T47D (cell line): ENCODE measurements at regions not wholly inside any gene's neighbourhood (a gene's known extent, or its start where the extent isn't known, plus 50 kb on each side); places are given as distances from the start of the nearest gene placed in this dataset.
"Not testable (repeated sequence)": the region's sequence is repeated elsewhere in the genome, so short reads cannot be mapped to it uniquely, and the experiment has no call there.

Experiments used
- DNase-seq, 2 experiments: peaks; one replicate each; pipeline versions ENCODE4 v3.0.0 to v3.0.0-alpha.2; 2011 to 2012; ENCODE audit warnings: low read depth in 1 of 2, low spot score in 1 of 2
- JUND ChIP-seq: IDR thresholded peaks from 2 replicates; pipeline ENCODE4 v1.6.1; 2012; ENCODE audit warnings: low read depth
- in situ Hi-C: cut with HindIII; loops from 2 replicates; pipeline ENCODE4 v1.10.0; 2016; ENCODE audit warnings: low sequenced_read_pairs, low pct_unique_long_range_greater_than_20kb

DNA sequence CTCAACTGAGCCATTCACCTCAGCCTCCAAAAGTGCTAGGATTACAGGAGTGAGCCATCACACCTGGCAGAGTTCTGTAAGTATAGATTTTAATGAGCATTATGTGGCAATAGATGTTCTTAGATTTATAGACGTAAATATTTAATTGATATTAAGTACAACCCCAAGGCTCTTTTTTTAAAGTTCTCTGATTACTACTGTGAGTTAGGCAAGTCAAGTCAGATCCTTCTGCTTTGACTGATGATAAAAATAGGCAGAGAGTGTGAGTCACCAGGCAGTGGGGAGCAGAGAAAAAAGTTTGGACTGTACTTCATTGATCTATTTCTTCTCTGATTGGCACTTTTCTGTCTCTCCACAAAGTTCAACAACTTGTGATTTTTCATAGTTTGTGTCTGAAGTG is 1379.9 kb downstream of the UQCRFS1 start:
- in situ Hi-C loops, result no loop called here
- no peak for DNase-seq
- no peak for TF ChIP-seq JUND

DNA sequence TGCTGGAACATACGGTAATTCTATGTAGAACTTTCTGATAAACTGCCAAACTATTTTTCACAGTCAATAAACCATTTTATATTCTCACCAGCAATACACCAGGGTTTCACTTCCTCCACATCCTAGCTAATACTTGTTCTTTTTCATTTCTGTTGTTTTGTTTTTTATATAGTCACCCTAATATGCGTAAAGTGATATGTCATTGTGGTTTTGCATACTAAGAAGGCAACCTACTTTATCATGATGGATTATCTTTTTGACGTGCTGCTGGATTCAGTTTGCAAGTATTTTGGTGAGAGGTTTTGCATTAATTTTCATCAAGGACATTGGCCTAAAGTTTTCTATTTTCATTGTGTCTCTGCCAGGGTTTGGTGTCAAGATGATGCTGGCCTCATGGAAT is 1384.1 kb downstream of the UQCRFS1 start:
- TF ChIP-seq JUND, result no peak
- DNase-seq, result no peak
- in situ Hi-C loops, result no loop called here

DNA sequence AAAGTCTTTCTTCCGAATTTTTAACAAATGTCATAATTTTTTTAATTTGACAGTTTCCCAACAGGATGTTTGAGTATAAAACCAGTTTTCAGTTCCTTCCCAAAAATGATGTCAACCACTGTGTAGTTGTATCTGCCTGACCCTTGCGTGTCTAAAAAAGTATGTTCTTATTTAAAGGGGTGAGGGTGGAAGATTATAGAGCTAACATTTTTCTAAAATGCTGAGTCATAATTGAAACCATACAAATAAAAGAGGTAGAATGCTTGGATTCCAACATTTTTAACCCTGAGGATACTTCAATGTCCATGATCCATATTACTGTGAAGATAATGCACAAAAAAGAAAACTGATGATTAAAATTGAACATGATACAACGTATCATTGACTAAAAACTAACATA is 1388.8 kb downstream of the UQCRFS1 start:
- no peak for DNase-seq
- in situ Hi-C loops, result no loop called here
- TF ChIP-seq JUND, result no peak

DNA sequence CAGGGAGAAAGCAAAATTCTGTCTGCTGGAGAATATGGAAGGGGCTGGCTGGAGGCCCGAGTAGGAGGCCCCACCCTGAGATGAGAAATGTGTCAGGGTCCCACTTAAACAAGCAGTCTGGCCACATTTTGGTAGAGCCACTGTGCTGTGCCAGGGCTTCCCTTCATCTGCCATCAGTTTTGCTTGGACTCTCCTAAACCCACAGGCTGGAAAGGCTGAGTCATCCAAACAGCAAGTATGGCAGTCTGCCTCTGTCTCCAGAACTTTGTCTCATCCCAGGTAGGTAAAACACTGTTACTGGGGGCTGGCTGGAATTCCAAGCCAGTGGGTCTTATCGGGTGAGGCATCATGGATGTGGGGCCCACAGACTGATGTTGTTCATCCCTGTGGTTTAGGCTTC is 1390.6 kb downstream of the UQCRFS1 start:
- in situ Hi-C loops, result no loop called here
- TF ChIP-seq JUND, result no peak

DNA sequence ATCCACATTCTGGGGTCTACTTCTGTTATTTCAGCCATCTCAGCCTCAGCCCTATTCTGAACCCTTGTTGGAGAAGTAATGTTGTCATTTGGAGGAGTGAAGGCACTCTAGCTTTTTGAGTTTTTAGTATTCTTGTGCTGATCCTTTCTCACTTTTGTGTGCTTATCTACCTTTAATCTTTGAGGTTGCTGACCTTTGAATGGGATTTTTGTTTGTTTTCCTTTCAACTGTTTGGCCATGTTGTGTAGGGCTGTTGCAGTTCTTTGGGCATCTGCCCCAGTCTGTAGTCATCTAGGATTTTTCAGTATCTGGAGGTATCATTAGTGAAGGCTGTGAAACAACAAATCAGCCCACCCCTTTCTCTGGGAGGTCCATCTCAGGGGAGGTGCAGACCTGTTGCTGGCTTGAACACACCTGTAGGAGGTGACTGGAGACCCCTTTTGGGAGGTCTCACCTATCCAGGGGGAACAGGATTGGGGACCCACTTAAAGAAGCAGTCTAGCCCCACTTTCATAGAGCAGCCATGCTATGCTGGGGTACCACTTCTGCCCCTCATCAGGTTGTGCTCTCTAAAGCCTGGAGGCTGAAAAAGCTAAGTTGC is 1391.4 kb downstream of the UQCRFS1 start:
- in situ Hi-C loops, result no loop called here
- DNase-seq, result no peak
- no peak for TF ChIP-seq JUND

More for the DNA sequence above, 1390.6 kb downstream of the UQCRFS1 start:
- no peak for DNase-seq

DNA sequence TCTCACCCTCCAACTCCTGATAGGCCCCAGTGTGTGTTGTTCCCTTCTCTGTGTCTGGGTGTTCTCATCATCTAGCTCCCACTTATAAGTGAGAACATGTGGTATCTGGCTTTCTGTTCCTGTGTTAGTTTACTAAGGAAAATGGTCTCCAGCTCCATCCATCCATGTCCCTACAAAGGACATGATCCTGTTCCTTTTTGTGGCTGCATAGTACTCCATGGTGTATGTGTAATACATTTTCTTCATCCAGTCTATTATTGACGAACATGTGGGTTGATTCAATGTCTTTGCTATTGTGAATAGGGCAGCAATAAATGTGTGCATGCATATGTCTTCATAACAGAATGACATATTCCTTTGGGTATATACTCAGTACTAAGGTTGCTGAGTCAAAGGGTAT is 1397.0 kb downstream of the UQCRFS1 start:
- TF ChIP-seq JUND, result no peak
- DNase-seq, result no peak
- in situ Hi-C loops, result no loop called here

DNA sequence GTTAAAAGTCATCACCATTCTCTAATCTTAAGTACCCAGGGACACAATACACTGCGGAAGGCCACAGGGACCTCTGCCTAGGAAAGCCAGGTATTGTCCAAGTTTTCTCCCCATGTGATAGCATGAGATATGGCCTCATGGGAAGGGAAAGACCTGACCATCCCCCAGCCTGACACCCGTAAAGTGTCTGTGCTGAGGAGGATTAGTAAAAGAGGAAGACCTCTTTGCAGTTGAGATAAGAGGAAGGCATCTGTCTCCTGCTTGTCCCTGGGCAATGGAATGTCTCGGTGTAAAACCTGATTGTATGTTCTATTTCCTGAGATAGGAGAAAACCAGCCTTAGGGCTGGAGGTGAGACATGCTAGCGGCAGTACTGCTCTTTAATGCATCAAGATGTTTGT is 1398.1 kb downstream of the UQCRFS1 start:
- in situ Hi-C loops, result not testable (repeated sequence)

DNA sequence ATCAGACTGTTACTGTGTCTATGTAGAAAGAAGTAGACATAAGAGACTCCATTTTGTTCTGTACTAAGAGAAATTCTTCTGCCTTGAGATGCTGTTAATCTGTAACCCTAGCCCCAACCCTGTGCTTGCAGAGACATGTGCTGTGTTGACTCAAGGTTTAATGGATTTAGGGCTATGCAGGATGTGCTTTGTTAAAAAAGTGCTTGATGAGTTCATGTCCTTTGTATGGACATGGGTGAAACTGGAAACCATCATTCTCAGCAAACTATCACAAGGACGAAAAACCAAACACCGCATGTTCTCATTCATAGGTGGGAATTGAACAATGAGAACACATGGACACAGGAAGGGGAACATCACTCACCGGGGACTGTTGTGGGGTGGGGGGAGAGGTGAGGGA is 1398.7 kb downstream of the UQCRFS1 start:
- DNase-seq, in situ Hi-C loops: not testable (repeated sequence)

More for the DNA sequence above, 1398.1 kb downstream of the UQCRFS1 start:
- DNase-seq, result not testable (repeated sequence)

DNA sequence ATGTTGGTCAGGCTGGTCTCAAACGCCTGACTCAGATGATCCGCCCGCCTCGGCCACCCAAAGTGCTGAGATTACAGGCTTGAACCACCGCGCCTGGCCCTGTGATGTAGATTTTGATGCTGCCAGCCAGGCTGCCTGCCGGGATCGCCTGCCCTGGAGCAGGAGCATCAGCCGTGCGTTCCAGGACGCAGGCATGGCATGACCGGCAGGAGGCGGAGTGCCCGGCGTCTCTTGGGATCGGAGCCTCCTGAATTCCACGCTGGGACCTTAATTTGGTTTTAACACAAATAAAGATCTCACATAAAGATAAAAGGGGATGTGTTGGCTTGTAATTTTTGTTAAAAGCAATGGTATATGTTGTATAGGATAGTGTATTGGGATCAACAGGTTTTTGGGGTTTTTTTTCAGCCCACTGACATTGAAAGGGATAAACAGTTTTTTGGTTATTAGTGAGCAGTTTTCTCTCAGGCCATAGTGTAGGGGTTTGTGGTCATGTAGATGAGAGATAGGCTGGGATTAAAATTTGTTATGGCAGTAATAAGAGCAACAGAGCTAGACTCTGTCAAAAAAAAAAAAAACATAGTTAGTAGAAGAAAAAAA is 1406.4 kb downstream of the UQCRFS1 start:
- in situ Hi-C loops, result no loop called here
- no peak for TF ChIP-seq JUND
- no peak for DNase-seq

DNA sequence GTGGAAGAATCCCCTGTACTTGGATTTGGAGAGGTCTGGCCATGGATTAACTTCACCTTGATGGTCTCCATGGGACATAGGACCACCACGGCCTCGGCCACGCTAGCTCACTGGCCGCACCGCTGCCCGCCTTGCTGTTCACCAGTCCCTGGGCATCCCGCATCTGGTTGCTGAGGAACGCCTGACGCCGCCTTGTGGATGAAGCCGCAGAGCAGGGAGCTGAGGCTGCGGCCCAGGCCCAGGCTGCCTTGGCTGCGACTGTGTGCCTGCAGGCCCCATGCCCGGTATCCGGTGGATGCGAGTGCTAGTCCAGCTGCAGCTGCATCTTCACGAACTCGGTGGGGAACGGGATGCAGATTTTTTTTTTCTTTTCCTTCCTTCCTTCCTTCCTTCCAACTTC is 1407.1 kb downstream of the UQCRFS1 start:
- no peak for DNase-seq
- in situ Hi-C loops, result no loop called here
- no peak for TF ChIP-seq JUND

DNA sequence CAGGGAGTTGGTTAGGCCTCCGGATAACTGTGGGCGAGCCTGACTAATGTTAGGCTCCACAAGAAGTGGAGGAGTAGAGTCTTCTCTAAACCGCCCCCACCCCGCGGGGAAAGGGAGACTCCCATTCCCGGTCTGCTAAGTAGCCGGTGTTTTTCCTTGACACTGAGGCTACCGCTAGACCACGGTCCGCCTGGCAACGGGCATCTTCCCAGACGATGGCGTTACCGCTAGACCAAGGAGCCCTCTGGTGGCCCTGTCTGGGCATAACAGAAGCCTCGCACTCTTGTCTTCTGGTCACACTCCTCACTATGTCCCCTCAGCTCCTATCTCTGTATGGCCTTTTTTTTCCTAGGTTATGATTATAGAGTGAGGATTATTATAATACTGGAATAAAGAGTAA is 1410.7 kb downstream of the UQCRFS1 start:
- DNase-seq, result peak in 1 of 2 experiments; percentile 33
- in situ Hi-C loops, result not testable (repeated sequence)

DNA sequence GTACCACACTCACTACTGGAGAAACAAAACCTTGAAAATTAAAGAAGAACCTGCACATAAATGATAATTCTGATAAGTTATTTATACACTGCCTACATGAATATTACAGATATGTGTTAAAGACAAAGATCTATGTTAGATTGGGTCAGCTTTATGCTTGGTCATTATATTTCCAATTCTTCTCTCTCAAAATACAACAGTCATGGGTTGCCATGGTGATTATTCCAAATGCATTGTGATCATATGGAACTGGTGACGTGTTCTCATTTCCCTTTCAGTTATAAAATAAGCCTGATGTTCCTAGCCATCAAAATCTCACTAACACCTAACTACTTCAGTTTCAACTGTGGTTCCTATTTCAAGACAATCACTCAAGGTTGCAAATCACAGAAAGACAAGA is 1416.4 kb downstream of the UQCRFS1 start:
- TF ChIP-seq JUND, result no peak
- no peak for DNase-seq
- in situ Hi-C loops, result no loop called here

DNA sequence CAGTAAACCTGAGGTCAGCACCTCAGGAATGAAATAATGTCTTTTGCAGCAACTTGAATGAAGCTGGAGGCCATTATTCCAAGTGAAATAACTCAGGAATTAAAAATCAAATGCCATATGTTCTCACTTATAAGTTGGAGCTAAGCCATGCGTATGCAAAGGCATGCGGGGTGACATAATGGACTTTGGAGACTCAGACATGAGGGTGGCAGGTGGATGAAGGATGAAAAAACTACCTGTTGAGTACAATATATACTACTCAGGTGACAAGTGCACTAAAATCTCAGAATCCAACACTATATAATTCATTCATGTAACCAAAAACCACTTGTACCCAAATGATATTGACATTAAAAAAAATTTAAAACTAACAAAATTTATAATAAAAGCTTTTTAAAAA is 1416.9 kb downstream of the UQCRFS1 start:
- no peak for TF ChIP-seq JUND
- no peak for DNase-seq
- in situ Hi-C loops, result no loop called here

DNA sequence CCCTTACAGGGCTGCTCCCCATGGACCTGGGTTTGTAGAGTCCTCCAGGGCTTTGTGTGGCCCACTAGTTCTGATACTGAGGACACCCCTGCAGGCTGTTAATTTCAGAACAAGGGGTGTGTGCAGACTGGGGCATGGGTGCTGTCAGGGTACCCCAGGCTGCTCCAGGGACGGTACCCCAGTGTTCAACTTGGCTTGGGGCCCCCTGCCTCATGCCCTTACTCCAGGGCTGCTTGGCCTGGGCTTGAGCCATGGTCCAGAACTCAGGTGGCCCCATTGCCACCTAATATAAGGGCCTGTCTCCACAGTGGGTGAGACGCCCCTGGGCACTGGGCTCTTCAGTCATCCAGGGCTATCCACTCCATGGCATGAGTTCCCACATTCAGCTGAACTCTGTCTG is 1417.6 kb downstream of the UQCRFS1 start:
- TF ChIP-seq JUND, result no peak
- DNase-seq, result no peak
- in situ Hi-C loops, result no loop called here
